ENCODE measurements at regions not wholly inside any gene's neighbourhood (a gene's known extent, or its start where the extent isn't known, plus 50 kb on each side); places are given as distances from the start of the nearest gene placed in this dataset.

DNA sequence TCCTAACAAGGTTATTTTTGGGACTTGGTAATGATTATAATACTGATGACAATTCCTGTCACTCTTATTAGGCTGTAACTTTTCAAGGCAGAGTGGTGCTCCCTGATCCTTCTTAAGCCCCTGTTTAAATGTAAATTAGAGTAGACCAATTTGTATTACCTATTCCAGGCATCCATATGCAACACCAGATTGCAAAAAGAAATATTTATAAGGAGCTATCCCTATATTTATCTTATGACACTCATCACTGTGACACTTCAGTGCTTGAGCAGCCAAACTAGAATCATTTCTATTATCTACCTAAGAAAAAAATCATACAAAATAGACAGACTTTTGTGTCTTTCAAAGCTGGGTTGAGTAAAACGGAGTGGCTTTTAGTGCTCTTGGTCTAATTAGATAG is 462.7 kb downstream of the ADGRL2 start:
- no peaks in the 10 kb centered on the region for H3K79me2 ChIP-seq (ENCODE audit: insufficient read depth, low read length)
- H3K4me2 ChIP-seq (ENCODE audit: low read length), result no peak overlapping the region
- no peak overlapping the region for H3K9ac ChIP-seq (ENCODE audit: low read length)
- H4K20me1 ChIP-seq (ENCODE audit: insufficient read depth, low read length), result no peaks in the 10 kb centered on the region
- H3K9me3 ChIP-seq (ENCODE audit: low read length), result no peaks in the 10 kb centered on the region
- no peaks in the 10 kb centered on the region for H3K4me1 ChIP-seq (ENCODE audit: insufficient read depth, low read length, severe bottlenecking)
- no peak overlapping the region for H3K27ac ChIP-seq (ENCODE audit: low read depth, low read length, poor library complexity, severe bottlenecking)
- TF ChIP-seq, protein P1, sequence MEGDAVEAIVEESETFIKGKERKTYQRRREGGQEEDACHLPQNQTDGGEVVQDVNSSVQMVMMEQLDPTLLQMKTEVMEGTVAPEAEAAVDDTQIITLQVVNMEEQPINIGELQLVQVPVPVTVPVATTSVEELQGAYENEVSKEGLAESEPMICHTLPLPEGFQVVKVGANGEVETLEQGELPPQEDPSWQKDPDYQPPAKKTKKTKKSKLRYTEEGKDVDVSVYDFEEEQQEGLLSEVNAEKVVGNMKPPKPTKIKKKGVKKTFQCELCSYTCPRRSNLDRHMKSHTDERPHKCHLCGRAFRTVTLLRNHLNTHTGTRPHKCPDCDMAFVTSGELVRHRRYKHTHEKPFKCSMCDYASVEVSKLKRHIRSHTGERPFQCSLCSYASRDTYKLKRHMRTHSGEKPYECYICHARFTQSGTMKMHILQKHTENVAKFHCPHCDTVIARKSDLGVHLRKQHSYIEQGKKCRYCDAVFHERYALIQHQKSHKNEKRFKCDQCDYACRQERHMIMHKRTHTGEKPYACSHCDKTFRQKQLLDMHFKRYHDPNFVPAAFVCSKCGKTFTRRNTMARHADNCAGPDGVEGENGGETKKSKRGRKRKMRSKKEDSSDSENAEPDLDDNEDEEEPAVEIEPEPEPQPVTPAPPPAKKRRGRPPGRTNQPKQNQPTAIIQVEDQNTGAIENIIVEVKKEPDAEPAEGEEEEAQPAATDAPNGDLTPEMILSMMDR (IDR thresholded peaks at IDR 0.05; ENCODE audit: low read length), result no peak
- no peak for TF ChIP-seq EZH2 (IDR thresholded peaks at IDR 0.05; ENCODE audit: borderline replicate concordance, low read length)
- H2AFZ ChIP-seq (ENCODE audit: low read length), result no peak overlapping the region
- H3K4me3 ChIP-seq (ENCODE audit: low read depth, low read length, poor library complexity, severe bottlenecking), result no peak overlapping the region
- no peaks in the 10 kb centered on the region for H3K9me2 ChIP-seq (ENCODE audit: low read depth, low read length)
- H3K36me3 ChIP-seq (ENCODE audit: insufficient read depth, low read length), result no peaks in the 10 kb centered on the region
- no peaks in the 10 kb centered on the region for H3F3A ChIP-seq (ENCODE audit: insufficient read depth, low read length)
- H3K27me3 ChIP-seq (ENCODE audit: insufficient read depth, low read length), result no peaks in the 10 kb centered on the region

DNA sequence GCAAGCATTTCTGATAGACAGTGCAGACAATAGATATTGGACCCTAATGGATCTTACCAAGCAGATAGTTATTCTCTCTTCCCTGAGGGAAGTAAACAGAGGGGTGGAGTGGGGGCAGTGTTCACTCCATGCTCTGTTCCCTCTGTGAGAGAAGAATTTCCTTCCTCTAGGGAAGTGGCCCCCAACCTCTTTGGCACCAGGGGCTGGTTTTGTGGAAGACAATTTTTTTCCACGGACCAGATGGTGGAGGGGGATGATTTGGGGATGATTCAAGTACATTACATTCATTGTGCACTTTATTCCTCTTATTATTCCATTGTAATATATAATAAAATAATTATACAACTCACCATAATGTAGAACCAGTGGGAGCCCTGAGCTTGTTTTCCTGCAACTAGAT is 459.9 kb downstream of the ADGRL2 start:
- H3K36me3 ChIP-seq (ENCODE audit: insufficient read depth, low read length), result no peaks in the 10 kb centered on the region
- H3K9ac ChIP-seq (ENCODE audit: low read length), result no peak overlapping the region
- H3K79me2 ChIP-seq (ENCODE audit: insufficient read depth, low read length), result no peaks in the 10 kb centered on the region
- no peak overlapping the region for H3K4me3 ChIP-seq (ENCODE audit: low read depth, low read length, poor library complexity, severe bottlenecking)
- no peaks in the 10 kb centered on the region for H4K20me1 ChIP-seq (ENCODE audit: insufficient read depth, low read length)
- TF ChIP-seq, protein P1 (IDR thresholded peaks at IDR 0.05; ENCODE audit: low read length), result no peak
- no peak for TF ChIP-seq EZH2 (IDR thresholded peaks at IDR 0.05; ENCODE audit: borderline replicate concordance, low read length)
- H3K4me1 ChIP-seq (ENCODE audit: insufficient read depth, low read length, severe bottlenecking), result no peaks in the 10 kb centered on the region
- no peaks in the 10 kb centered on the region for H3K9me3 ChIP-seq (ENCODE audit: low read length)
- H3K4me2 ChIP-seq (ENCODE audit: low read length), result no peak overlapping the region
- no peaks in the 10 kb centered on the region for H3K9me2 ChIP-seq (ENCODE audit: low read depth, low read length)
- no peaks in the 10 kb centered on the region for H3K27me3 ChIP-seq (ENCODE audit: insufficient read depth, low read length)
- H2AFZ ChIP-seq (ENCODE audit: low read length), result no peak overlapping the region
- H3K27ac ChIP-seq (ENCODE audit: low read depth, low read length, poor library complexity, severe bottlenecking), result no peak overlapping the region
- no peaks in the 10 kb centered on the region for H3F3A ChIP-seq (ENCODE audit: insufficient read depth, low read length)

DNA sequence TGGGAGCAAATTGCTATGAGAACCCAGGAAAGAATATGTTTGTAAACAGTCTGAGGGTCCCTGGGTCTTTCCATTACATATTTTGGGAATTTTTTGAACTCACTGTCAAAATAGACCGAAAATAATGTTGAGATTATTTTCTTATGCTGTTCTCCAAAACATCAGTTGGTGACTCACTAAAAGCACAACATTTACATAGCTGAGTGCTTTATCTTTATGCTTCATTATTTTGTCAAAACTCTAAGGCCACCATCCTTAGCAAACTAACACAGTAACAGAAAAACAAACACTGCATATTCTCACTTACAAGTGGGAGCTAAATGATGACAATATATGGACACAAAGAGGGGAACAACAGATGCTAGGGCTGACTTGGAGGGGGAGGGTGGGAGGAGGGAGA is 459.3 kb downstream of the ADGRL2 start:
- Histone ChIP-seq H4K20me1 (ENCODE audit: insufficient read depth, low read length) (no peaks in the 10 kb centered on the region), H3K9me2 (ENCODE audit: low read depth, low read length) (no peaks in the 10 kb centered on the region), H3K79me2 (ENCODE audit: insufficient read depth, low read length) (no peaks in the 10 kb centered on the region), H3K27ac (ENCODE audit: low read depth, low read length, poor library complexity, severe bottlenecking) (no peak overlapping the region), H3K4me1 (ENCODE audit: insufficient read depth, low read length, severe bottlenecking) (no peaks in the 10 kb centered on the region), H3K4me3 (ENCODE audit: low read depth, low read length, poor library complexity, severe bottlenecking) (no peak overlapping the region), H2AFZ (ENCODE audit: low read length) (no peak overlapping the region), H3K27me3 (ENCODE audit: insufficient read depth, low read length) (no peaks in the 10 kb centered on the region), H3K9ac (ENCODE audit: low read length) (no peak overlapping the region), H3K4me2 (ENCODE audit: low read length) (no peak overlapping the region), H3K36me3 (ENCODE audit: insufficient read depth, low read length) (no peaks in the 10 kb centered on the region), H3K9me3 (ENCODE audit: low read length) (no peaks in the 10 kb centered on the region), H3F3A (ENCODE audit: insufficient read depth, low read length) (no peaks in the 10 kb centered on the region)
- TF ChIP-seq EZH2 (IDR thresholded peaks at IDR 0.05; ENCODE audit: borderline replicate concordance, low read length), result no peak
- TF ChIP-seq, protein P1 (IDR thresholded peaks at IDR 0.05; ENCODE audit: low read length), result no peak
